Fibroblast of the aortic adventitia (primary cell): ENCODE measurements at regions not wholly inside any gene's neighbourhood (a gene's known extent, or its start where the extent isn't known, plus 50 kb on each side); places are given as distances from the start of the nearest gene placed in this dataset.
"Not testable (repeated sequence)": the region's sequence is repeated elsewhere in the genome, so short reads cannot be mapped to it uniquely, and the experiment has no call there.

Experiments
- DNase-seq: peaks from one replicate; pipeline ENCODE4 v3.0.0-alpha.2; 2010; ENCODE audit warnings: low read depth
- H3K4me3 ChIP-seq: 2 replicates; pipeline ENCODE4 v1.5.1; 2011; ENCODE audit warnings: low read depth, mild to moderate bottlenecking, control low read depth, low read length, moderate library complexity
- CTCF ChIP-seq: IDR thresholded peaks from 2 replicates; pipeline ENCODE4 v1.5.1; 2011; ENCODE audit warnings: mild to moderate bottlenecking, low read length, control low read depth, inconsistent platforms; ENCODE audit not compliant: insufficient read depth

GRCh38 chr2:89106369-89107019 lies 415.0 kb downstream of the RPIA start:
- DNase-seq, H3K4me3 ChIP-seq: not testable (repeated sequence)

- peak; percentile 20 for DNase-seq
- peak; percentile 40 for TF ChIP-seq CTCF
- not testable (repeated sequence) for H3K4me3 ChIP-seq
Observed at GRCh38 chr2:89112434-89112833, 421.0 kb downstream of the RPIA start.

- not testable (repeated sequence) for DNase-seq, H3K4me3 ChIP-seq
Observed at GRCh38 chr2:89113286-89113685, 421.8 kb downstream of the RPIA start.

GRCh38 chr2:89129440-89129839 lies 438.0 kb downstream of the RPIA start:
- not testable (repeated sequence) for H3K4me3 ChIP-seq, DNase-seq

- not testable (repeated sequence) for H3K4me3 ChIP-seq
- peak; percentile 5 for DNase-seq
Observed at GRCh38 chr2:89130665-89131308, 439.3 kb downstream of the RPIA start.

GRCh38 chr2:89142959-89143358 lies 451.5 kb downstream of the RPIA start:
- H3K4me3 ChIP-seq, DNase-seq: not testable (repeated sequence)

- not testable (repeated sequence) for DNase-seq, H3K4me3 ChIP-seq
Observed at GRCh38 chr2:89145342-89145741, 453.9 kb downstream of the RPIA start.

GRCh38 chr2:89148256-89148655 lies 456.8 kb downstream of the RPIA start:
- DNase-seq = not testable (repeated sequence)

GRCh38 chr2:89151699-89152098 lies 460.2 kb downstream of the RPIA start:
- DNase-seq, H3K4me3 ChIP-seq: not testable (repeated sequence)

More at GRCh38 chr2:89148256-89148655, 456.8 kb downstream of the RPIA start:
- H3K4me3 ChIP-seq = not testable (repeated sequence)

GRCh38 chr2:89152501-89152900 lies 461.0 kb downstream of the RPIA start:
- DNase-seq, H3K4me3 ChIP-seq: not testable (repeated sequence)

- H3K4me3 ChIP-seq, DNase-seq: not testable (repeated sequence)
Observed at GRCh38 chr2:89153210-89153609, 461.7 kb downstream of the RPIA start.

GRCh38 chr2:89154247-89154682 lies 462.8 kb downstream of the RPIA start:
- DNase-seq, H3K4me3 ChIP-seq: not testable (repeated sequence)

GRCh38 chr2:89160306-89160705 lies 468.8 kb downstream of the RPIA start:
- not testable (repeated sequence) for DNase-seq, H3K4me3 ChIP-seq

- H3K4me3 ChIP-seq, DNase-seq: not testable (repeated sequence)
Observed at GRCh38 chr2:89161626-89162025, 470.2 kb downstream of the RPIA start.

- H3K4me3 ChIP-seq, DNase-seq: not testable (repeated sequence)
Observed at GRCh38 chr2:89170506-89171173, 479.2 kb downstream of the RPIA start.

GRCh38 chr2:89171174-89171519 lies 479.7 kb downstream of the RPIA start:
- DNase-seq, H3K4me3 ChIP-seq: not testable (repeated sequence)

GRCh38 chr2:89177004-89177403 lies 485.5 kb downstream of the RPIA start:
- not testable (repeated sequence) for H3K4me3 ChIP-seq, DNase-seq

- DNase-seq, H3K4me3 ChIP-seq: not testable (repeated sequence)
Observed at GRCh38 chr2:89182221-89182620, 490.7 kb downstream of the RPIA start.
